GM12872 (cell line): ENCODE measurements at regions not wholly inside any gene's neighbourhood (a gene's known extent, or its start where the extent isn't known, plus 50 kb on each side); places are given as distances from the start of the nearest gene placed in this dataset.

Experiments
- TF ChIP-seq, protein P1 (sequence below): IDR thresholded peaks from 3 replicates; pipeline ENCODE4 v1.5.1; 2011; ENCODE audit warnings: low read depth, mild to moderate bottlenecking, low read length, moderate library complexity; ENCODE audit not compliant: insufficient read depth

DNA sequence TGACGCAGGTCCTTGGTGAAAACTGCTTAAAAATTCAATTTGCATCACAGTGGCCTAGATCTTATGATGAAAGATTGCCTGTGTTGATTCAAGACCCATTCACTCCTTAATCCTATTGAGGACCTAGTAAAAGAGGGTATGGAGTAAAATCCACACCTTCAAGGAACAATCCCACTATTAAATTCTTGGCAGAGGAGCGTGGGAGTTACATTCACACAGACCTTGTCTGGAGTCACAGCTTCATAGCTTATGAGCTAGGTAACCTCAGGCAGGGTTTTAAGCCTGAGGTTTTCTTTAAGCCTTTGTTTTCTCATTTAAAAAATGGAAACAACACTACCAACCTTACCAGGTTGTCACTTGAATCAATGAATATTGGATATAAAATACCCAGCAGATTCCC lies 566.5 kb upstream of the ZNF462 start:
- TF ChIP-seq, protein P1, sequence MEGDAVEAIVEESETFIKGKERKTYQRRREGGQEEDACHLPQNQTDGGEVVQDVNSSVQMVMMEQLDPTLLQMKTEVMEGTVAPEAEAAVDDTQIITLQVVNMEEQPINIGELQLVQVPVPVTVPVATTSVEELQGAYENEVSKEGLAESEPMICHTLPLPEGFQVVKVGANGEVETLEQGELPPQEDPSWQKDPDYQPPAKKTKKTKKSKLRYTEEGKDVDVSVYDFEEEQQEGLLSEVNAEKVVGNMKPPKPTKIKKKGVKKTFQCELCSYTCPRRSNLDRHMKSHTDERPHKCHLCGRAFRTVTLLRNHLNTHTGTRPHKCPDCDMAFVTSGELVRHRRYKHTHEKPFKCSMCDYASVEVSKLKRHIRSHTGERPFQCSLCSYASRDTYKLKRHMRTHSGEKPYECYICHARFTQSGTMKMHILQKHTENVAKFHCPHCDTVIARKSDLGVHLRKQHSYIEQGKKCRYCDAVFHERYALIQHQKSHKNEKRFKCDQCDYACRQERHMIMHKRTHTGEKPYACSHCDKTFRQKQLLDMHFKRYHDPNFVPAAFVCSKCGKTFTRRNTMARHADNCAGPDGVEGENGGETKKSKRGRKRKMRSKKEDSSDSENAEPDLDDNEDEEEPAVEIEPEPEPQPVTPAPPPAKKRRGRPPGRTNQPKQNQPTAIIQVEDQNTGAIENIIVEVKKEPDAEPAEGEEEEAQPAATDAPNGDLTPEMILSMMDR = no peak

DNA sequence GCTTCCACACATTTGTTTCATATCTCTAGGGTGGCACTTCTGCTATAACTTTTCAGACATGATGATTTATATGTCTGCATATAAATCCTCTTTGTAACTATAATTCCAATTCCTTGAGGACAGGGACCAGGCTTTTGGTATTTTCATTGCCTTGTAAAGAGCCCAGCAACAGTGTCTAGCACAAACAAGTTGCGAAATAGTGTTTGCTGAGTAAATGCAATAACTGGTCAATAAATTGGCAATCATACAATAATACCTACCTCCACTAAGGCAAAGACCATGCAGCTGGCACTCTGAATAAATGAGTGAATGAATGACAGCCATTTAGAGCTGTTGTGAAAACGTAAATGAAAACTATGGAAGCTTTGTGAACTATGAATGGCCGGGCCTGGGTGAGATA lies 564.0 kb upstream of the ZNF462 start:
- TF ChIP-seq, protein P1 = no peak

DNA sequence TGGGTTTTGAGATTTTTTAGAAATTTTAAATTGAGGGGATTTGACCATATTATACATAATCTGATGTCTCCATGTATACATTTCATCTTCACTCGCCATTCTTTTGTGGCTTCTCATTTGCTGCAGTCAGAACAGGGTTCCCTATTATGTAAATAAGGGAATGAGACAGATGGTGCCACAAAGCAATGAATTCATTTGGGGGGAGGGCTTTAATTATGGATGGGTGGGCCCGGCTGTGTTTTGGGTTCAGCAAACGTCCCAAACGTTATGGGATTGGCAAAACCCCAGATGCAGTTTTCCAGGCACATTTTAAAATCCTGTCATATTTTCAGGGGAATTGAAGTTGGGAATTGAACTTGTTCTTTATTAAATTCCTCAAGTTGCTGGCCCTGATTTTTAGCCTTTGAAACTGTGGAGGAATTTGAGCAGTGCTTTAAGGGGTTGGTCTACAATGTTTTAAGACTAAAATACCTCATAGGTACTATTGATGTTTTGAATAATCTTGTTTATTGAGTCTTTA lies 558.5 kb upstream of the ZNF462 start:
- TF ChIP-seq, protein P1 = no peak

DNA sequence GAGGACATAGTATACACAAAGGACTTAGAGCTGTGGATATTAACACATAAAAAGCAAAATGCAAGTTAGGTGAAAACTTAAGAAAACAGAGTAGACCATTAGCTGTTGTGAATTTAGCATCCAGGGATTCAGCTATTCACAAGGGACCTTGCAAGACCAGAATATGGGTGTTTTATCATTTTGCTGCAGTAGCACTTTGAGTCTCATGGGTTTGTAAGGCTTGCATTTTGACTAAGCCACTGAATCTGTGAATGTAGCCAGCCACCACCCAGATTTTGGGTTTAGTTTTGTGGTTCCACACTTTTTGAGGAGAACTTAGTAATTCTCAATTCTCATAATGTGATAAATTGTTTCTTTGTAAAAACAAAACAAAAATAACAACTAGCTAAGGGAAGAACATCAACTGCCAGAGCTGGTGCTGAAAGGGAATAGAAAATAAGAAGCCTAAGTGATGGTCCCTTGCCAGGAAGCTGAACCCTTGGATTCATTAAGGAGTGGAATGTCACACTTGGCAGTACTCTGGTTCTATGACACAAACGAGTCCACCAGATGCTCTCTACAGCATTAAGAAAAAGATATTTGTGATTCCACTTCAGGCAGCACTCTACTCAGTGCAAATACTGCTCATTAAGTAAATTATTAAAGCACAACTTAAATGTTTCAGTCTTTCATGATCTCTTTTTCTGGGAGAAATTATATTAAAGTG lies 557.4 kb upstream of the ZNF462 start:
- TF ChIP-seq, protein P1 = no peak

DNA sequence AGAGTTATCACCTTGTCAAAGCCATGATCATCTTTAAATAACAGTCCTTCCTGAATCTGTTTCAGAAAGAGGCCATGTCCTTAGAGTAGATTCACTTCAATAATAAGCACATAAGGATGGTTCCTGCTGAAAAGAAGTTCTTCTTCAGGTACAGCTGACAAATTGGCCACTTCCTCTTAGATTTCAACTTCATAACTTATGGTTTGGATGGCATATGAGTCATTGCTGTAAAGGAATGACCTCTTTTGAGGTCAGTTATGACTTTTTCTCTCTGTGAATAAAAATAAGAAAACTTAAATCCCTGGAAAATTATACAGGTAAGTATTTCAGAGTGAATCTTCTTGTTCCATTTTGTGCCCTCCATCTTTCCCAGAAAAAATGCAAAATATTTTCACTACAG lies 555.3 kb upstream of the ZNF462 start:
- TF ChIP-seq, protein P1 = no peak

DNA sequence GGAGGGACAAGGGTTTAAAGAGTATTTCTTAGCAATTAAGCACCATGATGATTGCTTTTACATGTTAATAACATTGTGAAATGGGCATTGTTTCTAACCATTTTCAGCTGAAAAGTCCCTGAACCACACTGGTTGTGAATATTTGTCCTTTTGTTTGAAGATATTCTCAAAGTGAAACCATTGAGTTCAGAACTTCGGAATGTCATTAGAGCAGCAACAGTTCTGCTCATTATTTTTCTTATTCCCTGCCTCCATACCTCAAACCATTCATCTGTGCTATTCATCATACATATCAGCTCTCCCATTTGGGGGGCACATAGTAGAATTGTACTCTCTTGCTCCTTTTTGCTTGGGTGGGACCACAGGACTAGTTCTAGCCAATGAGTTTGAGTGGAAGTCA lies 553.0 kb upstream of the ZNF462 start:
- TF ChIP-seq, protein P1 = no peak

DNA sequence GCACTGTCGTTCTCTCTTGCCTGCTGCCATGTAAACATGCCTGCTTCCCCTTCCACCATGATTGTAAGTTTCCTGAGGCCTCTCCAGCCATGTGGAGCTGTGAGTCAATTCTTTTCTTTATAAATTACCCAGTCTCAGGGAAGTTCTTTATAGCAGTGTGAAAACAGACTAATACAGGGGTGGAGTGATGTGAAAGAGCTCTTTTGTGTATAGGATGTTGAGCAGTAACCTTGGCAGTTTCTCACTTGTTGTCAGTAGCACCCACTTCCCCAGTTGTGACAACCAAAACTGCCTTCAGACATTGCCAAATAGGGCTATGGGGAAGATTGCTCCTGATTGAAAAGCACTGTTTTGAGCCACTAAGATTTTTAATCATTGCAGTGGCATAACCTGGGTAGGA lies 552.2 kb upstream of the ZNF462 start:
- TF ChIP-seq, protein P1 = no peak

DNA sequence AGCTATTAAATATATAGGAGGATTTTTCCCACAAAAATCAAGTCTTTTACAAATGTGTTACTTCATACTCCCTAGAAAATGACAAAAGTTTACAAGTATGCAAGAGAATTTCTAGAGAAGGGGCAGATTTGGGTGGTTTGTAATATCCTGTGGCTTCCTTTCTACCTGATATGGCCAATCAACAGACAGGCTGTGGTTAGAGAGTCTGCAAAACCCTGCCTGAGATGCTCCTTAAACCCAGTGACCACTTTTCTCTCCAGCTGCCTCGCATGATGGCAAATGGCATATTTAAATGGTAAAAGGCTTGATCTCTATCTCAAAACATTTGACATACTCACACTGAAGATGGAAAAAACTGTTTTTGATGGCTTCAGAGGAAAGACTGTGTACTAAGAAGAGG lies 550.1 kb upstream of the ZNF462 start:
- TF ChIP-seq, protein P1 = no peak
